T-helper 1 cell treated with Interleukin-12 subunit alpha and Interleukin-12 subunit beta and Interleukin-4 antibody, amounts not matched to agents 30 ng/mL and 1 ng/mL, for 36 hours (primary cell): ENCODE measurements at regions not wholly inside any gene's neighbourhood (a gene's known extent, or its start where the extent isn't known, plus 50 kb on each side); places are given as distances from the start of the nearest gene placed in this dataset.
"Not testable (repeated sequence)": the region's sequence is repeated elsewhere in the genome, so short reads cannot be mapped to it uniquely, and the experiment has no call there.

Source experiments
- intact Hi-C: fragments of 100-400 bp; cut with micrococcal nuclease; formaldehyde crosslinking; loops from one replicate; pipeline ENCODE4 v1.15.1; 2024

DNA sequence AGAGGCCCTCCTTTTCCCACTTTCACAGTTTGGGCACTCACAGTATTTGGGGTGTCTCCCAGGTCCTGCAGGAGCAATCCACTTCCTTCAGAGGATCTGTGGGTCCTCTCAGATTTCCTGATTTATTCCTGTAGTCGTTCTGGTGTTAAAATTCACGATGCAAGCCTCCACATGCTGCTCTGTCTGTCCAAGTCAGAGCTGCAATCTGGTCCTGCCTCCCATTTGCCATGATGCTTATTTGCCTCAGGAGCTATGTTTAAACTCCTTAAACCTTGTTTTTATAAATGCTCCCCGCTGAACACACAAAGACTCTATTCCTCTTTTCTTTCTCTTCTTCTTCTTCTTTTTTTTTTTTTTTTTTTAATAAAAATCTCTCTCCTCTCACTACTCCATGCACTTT is 558.7 kb upstream of the NECTIN3 start:
- intact Hi-C loops = no loop called here

- intact Hi-C loops = no loop called here
Measured at GRCh38 chr3:110518031-110518430, 553.6 kb upstream of the NECTIN3 start.

- intact Hi-C loops = no loop called here
Measured at GRCh38 chr3:110519071-110519470, 552.5 kb upstream of the NECTIN3 start.

GRCh38 chr3:110521019-110521418 is 550.6 kb upstream of the NECTIN3 start:
- intact Hi-C loops = no loop called here

DNA sequence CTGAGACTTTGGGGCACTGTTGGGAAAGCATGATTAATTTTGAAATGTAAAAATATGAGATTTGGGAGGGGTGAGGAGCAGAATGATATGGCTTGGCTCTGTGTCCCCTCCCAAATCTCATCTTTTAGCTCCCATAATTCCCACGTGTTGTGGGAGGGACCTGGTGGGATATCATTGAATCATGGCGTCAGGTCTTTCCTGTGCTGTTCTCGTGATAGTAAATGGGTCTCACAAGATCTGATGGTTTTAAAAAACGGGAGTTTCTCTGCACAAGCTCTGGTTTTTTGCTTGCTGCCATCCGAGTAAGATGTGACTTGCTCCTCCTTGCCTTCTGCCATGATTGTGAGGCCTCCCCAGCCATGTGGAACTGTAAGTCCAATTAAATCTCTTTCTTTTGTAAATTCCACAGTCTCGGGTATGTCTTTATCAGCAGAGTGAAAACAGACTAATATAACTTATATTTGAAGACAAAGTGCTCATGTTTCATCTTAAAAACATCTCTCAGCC is 546.0 kb upstream of the NECTIN3 start:
- intact Hi-C loops = not testable (repeated sequence)

DNA sequence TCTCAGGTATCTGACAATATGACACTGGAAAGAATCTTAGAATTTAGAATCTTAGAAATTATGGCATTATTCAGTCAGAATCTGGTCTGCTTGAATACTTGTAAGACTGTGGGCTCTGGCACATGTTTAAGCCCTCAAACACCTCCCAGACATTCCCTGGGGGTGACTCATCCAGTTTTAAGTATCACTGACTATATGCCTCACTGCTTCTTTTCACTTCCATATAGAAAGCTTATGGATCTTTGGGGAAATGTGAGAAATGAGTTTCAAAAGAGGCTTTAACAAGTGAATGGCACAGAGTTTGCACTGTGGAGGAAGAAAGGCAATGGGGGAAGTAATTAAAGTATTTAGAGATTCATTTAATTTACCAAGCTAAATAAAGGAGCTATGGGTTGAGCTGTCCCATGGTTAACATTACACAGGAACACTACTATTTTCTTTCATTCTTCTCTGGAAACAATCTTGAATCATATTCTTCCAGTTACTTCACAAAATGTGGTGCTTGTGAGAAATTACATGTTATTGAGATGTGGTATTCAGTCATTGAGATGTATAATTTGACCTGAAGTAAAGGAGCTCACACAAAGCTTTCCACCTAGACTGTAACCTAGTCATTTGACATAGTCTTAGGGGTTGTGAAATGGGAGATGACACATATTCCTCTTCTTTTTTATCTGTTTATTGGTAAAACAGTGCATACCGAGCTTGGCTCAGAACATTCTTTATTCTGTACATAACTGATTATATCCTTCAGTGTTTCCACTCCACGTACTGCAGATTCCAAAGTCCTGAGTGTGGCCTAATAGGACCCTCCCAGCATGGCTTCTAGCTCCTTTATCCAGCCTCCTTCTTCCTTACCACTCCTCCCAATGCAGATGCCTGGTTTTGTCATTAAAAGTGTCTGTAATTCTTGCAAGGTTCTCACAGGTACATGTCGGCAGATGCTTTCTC is 544.6 kb upstream of the NECTIN3 start:
- intact Hi-C loops = no loop called here

DNA sequence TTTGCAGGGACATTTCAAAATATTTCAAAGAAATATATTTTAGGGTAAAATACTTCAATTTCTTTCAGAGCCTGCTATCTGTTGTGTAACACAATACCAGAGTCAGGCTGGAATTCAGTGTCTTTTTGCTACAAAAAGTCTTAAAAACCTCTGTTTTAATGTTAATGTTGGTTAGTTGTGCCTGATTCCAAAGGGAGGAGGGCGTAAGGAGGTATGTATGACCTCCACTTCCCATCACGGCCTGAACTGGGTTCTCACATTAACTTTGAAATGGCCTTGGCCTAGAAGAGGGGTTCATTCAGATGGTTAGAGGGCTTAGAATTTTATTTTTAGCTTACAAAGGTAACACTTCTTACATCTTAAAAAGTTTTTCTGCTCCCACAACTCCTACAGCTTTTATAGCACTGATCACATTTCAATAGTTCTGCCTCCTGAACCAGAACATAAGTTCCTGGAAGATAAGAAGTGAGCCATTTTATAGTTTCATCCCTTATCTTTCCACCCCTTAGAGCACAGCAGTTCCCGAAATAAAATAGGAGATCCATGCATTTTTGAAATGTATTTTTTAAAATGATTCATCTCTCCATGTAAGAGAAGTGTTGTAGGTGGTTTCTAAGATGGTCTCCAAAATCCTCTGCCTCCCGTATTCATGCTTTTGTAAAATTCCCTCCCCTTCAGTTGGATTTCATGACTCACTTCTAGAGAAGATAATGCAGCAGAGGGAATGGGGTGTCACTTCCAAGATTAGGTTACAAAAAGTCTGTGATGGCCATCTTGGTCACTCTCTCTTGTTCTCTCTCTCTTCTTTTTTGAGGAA is 543.1 kb upstream of the NECTIN3 start:
- intact Hi-C loops = no loop called here

GRCh38 chr3:110530902-110531301 is 540.7 kb upstream of the NECTIN3 start:
- intact Hi-C loops = no loop called here

- intact Hi-C loops = no loop called here
Measured at GRCh38 chr3:110533089-110533488, 538.5 kb upstream of the NECTIN3 start.

GRCh38 chr3:110542552-110543150 is 529.0 kb upstream of the NECTIN3 start:
- intact Hi-C loops = no loop called here

- intact Hi-C loops = no loop called here
Measured at GRCh38 chr3:110544730-110545129, 526.9 kb upstream of the NECTIN3 start.

DNA sequence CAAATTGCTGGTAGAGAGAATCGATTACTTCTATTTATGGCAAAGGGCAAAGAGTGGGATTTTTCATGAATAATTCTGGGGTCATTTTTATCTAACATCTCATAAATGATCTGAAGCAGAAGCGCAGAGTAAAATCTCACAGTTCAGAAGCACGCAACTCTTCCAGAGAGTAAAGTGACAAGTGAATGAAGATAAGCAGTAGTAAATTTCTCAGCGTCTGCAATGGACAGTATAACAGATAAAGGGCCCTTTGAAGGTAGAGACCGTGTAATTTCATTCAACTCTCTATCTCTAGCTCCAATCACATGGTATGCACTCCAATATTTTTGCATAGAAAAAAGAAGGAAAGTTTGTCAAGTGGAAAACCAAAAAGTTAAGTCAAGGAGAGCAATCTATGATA is 521.1 kb upstream of the NECTIN3 start:
- intact Hi-C loops = no loop called here

- intact Hi-C loops = no loop called here
Measured at GRCh38 chr3:110562621-110563020, 509.0 kb upstream of the NECTIN3 start.

DNA sequence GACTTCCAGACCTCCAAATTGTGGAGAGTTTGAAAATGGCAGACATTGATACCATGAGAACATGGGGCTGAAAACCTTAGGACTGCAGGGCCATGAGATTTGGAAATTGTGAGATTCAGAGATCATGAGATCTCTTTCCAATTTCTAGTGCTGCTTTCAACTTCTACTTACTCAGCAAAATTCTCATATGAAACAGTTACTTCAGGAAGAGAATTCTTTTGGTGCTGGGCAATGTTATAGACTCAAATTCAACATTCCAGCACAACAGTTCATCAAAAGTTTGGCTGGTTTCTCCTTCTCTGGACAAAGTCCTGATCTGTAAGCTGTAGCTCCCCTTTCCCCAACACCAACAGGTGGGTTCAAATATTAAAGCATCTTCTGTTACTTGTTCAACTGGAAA is 506.9 kb upstream of the NECTIN3 start:
- intact Hi-C loops = no loop called here

GRCh38 chr3:110567029-110567428 is 504.6 kb upstream of the NECTIN3 start:
- intact Hi-C loops = no loop called here

GRCh38 chr3:110568246-110568645 is 503.4 kb upstream of the NECTIN3 start:
- intact Hi-C loops = no loop called here

DNA sequence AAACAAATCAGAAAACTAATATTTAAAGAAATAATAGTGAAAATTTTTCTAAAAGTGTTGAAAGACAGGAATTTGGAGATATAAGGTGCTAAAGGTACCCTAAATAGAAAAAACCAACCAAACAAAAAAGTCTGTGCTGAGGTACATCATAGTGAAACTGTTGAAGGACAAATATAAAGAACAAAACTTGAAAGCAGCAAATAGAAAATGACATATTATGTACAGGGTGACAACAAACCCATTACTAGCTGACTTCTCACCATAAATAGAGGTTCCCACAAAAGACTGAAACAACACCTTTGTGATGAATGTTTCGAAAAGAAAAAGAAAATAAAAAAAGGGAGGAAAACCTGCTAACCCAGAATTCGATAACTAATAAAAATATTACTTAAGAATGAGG is 502.5 kb upstream of the NECTIN3 start:
- intact Hi-C loops = no loop called here

- intact Hi-C loops = no loop called here
Measured at GRCh38 chr3:110575702-110576101, 495.9 kb upstream of the NECTIN3 start.

GRCh38 chr3:110576960-110577359 is 494.7 kb upstream of the NECTIN3 start:
- intact Hi-C loops = no loop called here

GRCh38 chr3:110577854-110578253 is 493.8 kb upstream of the NECTIN3 start:
- intact Hi-C loops = no loop called here

- intact Hi-C loops = no loop called here
Measured at GRCh38 chr3:110579840-110580550, 491.6 kb upstream of the NECTIN3 start.
